Osteocyte (in vitro differentiated cells): ENCODE measurements at regions not wholly inside any gene's neighbourhood (a gene's known extent, or its start where the extent isn't known, plus 50 kb on each side); places are given as distances from the start of the nearest gene placed in this dataset.

Source experiments
- DNase-seq: peaks from one replicate; pipeline ENCODE4 v3.0.0; 2021; ENCODE audit warnings: mixed read lengths; ENCODE audit not compliant: unreplicated experiment; ENCODE audit errors: extremely low spot score
- H3K27ac Mint-ChIP-seq: one replicate; pipeline ENCODE4 v1.8.0; 2021; ENCODE audit warnings: mild to moderate bottlenecking, mixed read lengths; ENCODE audit not compliant: unreplicated experiment
- H3K27me3 Mint-ChIP-seq: one replicate; pipeline ENCODE4 v1.8.0; 2021; ENCODE audit warnings: mixed read lengths; ENCODE audit not compliant: unreplicated experiment
- H3K36me3 Mint-ChIP-seq: one replicate; pipeline ENCODE4 v1.8.0; 2021; ENCODE audit warnings: mixed read lengths; ENCODE audit not compliant: unreplicated experiment
- H3K4me1 Mint-ChIP-seq: one replicate; pipeline ENCODE4 v1.8.0; 2021; ENCODE audit warnings: mixed read lengths; ENCODE audit not compliant: unreplicated experiment
- H3K4me3 Mint-ChIP-seq: one replicate; pipeline ENCODE4 v1.8.0; 2021; ENCODE audit warnings: mild to moderate bottlenecking, moderate library complexity, mixed read lengths; ENCODE audit not compliant: unreplicated experiment
- H3K9me3 Mint-ChIP-seq: one replicate; pipeline ENCODE4 v1.8.0; 2021; ENCODE audit warnings: mixed read lengths; ENCODE audit not compliant: unreplicated experiment
- CTCF ChIP-seq: fragments of 200-600 bp; sonication (generic); IDR thresholded peaks from 2 replicates; pipeline ENCODE4 v1.5.0; 2021; ENCODE audit warnings: antibody characterized with exemption, mild to moderate bottlenecking, moderate library complexity

- Mint-ChIP-seq H3K36me3 (no peaks in the 10 kb centered on the region), H3K4me1 (peaks cover 12% of the 10 kb centered on the region), H3K9me3 (peaks cover 5% of the 10 kb centered on the region), H3K27me3 (no peaks in the 10 kb centered on the region), H3K4me3 (no peak overlapping the region), H3K27ac (no peak overlapping the region)
- DNase-seq = no peak
- no peak for TF ChIP-seq CTCF
These were observed 477.9 kb upstream of the NECTIN3 start for GRCh38 chr3:110593749-110594148.

DNA sequence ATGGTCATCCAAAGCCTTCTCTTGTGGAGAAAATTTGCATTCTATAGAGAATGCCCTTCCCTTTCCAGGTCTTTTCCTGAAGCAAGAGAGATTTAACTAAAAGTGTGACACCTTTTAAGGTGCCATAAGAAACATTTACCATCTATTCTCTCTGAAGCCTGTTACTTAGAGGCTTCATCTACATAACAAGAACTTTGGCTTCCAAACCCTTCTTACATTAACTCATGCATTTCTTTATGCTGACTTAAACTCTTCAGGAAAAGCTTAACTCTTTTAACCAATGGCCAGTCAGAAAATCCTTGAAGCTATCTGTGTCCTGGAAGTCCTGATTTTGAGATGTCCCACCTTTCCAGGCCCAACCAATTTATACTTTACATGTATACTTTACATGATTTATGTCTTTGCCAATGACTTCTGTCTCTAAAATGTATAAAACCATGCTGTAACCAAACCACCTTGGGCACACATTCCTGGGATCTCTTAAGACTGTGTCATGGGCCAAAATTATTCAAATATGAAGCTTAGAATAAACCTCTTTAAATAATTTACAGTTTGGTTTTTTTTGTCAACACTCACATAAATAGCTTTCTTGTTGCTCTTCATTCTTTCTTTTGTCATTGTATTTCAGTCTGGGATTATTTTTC lies 472.6 kb upstream of the NECTIN3 start:
- Mint-ChIP-seq H3K4me1 (peaks cover 11% of the 10 kb centered on the region), H3K27ac (no peak overlapping the region), H3K36me3 (no peaks in the 10 kb centered on the region), H3K9me3 (peaks cover 5% of the 10 kb centered on the region), H3K4me3 (no peak overlapping the region), H3K27me3 (no peaks in the 10 kb centered on the region)
- no peak for DNase-seq
- no peak for TF ChIP-seq CTCF

DNA sequence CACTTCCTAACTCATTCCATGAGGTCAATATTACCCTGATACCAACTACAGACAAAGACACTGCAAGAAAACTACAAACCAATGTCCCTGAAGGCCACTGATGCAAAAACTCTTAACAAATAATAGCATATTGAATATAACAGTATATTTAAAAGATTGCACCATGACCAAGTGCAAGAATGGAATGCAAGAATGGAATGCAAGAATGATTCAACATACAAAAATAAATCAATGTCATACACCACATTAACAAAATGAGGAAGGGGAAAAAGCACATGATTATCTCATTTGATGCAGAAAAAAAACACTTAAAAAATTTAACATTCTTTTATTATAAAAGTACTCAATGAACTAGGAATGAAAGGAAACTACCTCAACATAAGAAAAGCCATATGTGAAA lies 463.1 kb upstream of the NECTIN3 start:
- no peaks in the 10 kb centered on the region for H3K27me3 Mint-ChIP-seq
- peaks cover 2% of the 10 kb centered on the region for H3K36me3 Mint-ChIP-seq
- H3K27ac Mint-ChIP-seq = peak overlapping the region; percentile 19
- peaks cover 9% of the 10 kb centered on the region for H3K4me1 Mint-ChIP-seq
- no peak for TF ChIP-seq CTCF
- DNase-seq = no peak
- H3K9me3 Mint-ChIP-seq = peaks cover 4% of the 10 kb centered on the region
- no peak overlapping the region for H3K4me3 Mint-ChIP-seq

- Mint-ChIP-seq H3K36me3 (peaks cover 2% of the 10 kb centered on the region), H3K27me3 (no peaks in the 10 kb centered on the region), H3K4me3 (no peak overlapping the region), H3K9me3 (peaks cover 4% of the 10 kb centered on the region), H3K4me1 (peaks cover 9% of the 10 kb centered on the region), H3K27ac (no peak overlapping the region)
- no peak for TF ChIP-seq CTCF
- DNase-seq = no peak
These were observed 459.6 kb upstream of the NECTIN3 start for GRCh38 chr3:110612045-110612444.

GRCh38 chr3:110614186-110614585 lies 457.4 kb upstream of the NECTIN3 start:
- TF ChIP-seq CTCF = no peak
- no peaks in the 10 kb centered on the region for H3K36me3 Mint-ChIP-seq
- no peaks in the 10 kb centered on the region for H3K9me3 Mint-ChIP-seq
- peaks cover 2% of the 10 kb centered on the region for H3K4me1 Mint-ChIP-seq
- H3K4me3 Mint-ChIP-seq = no peak overlapping the region
- no peak overlapping the region for H3K27ac Mint-ChIP-seq
- no peaks in the 10 kb centered on the region for H3K27me3 Mint-ChIP-seq
- DNase-seq = no peak
